ENCODE measurements at regions not wholly inside any gene's neighbourhood (a gene's known extent, or its start where the extent isn't known, plus 50 kb on each side); places are given as distances from the start of the nearest gene placed in this dataset.
"Not testable (repeated sequence)": the region's sequence is repeated elsewhere in the genome, so short reads cannot be mapped to it uniquely, and the experiment has no call there.

DNA sequence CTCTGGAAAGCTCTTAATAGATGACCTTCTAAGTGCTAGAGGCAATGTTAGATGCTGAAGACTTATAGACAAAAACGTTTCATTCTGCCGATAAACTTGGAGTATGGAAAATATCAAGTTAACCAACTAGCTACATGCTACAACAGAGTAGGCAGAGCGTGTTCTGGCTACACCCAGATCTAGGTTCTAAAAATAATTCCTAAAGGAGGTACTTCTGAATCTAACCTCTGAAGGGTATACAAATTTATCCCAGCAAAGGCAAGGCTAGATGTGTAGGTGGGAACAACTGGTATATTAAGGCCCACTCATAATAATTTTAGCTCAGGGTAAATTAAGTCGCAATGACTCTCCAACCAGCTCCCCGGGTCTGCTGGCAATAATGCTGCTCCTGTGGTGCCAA, 67.6 kb upstream of the NBPF26 start:
- H3K27me3 ChIP-seq (ENCODE audit: control insufficient read depth in 2 of 2, insufficient read depth in 2 of 2, low read length in 2 of 2); H3K9me1 ChIP-seq (replicated peaks; ENCODE audit: control insufficient read depth, extremely low read depth, insufficient read depth, low read length); H3K27ac ChIP-seq (ENCODE audit: insufficient read depth, low read depth, low read length); FAIRE-seq; dilution Hi-C loops (cut with MboI; ENCODE audit: extremely low pct_ligation_motif_present, low sequenced_read_pairs); H2AFZ ChIP-seq (ENCODE audit: low read depth, low read length); CTCF ChIA-PET; BruUV-seq (replicated peaks); H3K36me3 ChIP-seq (ENCODE audit: control insufficient read depth in 2 of 2, extremely low read depth in 1 of 2, insufficient read depth in 2 of 2, low read length in 2 of 2); H3K9me3 ChIP-seq (replicated peaks; ENCODE audit: control insufficient read depth, insufficient read depth, low read length); POLR2A ChIA-PET; intact Hi-C loops (cut with micrococcal nuclease); DNase-seq (ENCODE audit: low read depth, low spot score); H3K4me3 ChIP-seq (replicated peaks in 1 of 3; ENCODE audit: insufficient read depth in 1 of 3, low read depth in 1 of 3, low read length in 3 of 3); H3K79me2 ChIP-seq (ENCODE audit: control insufficient read depth, insufficient read depth, low read length); H3K4me2 ChIP-seq (ENCODE audit: insufficient read depth, low read length); H3K9ac ChIP-seq (replicated peaks; ENCODE audit: extremely low read depth, insufficient read depth, low read length); H4K20me1 ChIP-seq (replicated peaks; ENCODE audit: control insufficient read depth, extremely low read depth, insufficient read depth, low read length); H3K4me1 ChIP-seq (ENCODE audit: control insufficient read depth, extremely low read depth, insufficient read depth, low read length): not testable (repeated sequence)

- POLR2A ChIA-PET; H3K4me2 ChIP-seq (ENCODE audit: insufficient read depth, low read length); DNase-seq (ENCODE audit: low read depth, low spot score); H3K9ac ChIP-seq (replicated peaks; ENCODE audit: extremely low read depth, insufficient read depth, low read length); intact Hi-C loops (cut with micrococcal nuclease); H2AFZ ChIP-seq (ENCODE audit: low read depth, low read length); H3K27me3 ChIP-seq (ENCODE audit: control insufficient read depth in 2 of 2, insufficient read depth in 2 of 2, low read length in 2 of 2); H3K9me1 ChIP-seq (replicated peaks; ENCODE audit: control insufficient read depth, extremely low read depth, insufficient read depth, low read length); H3K79me2 ChIP-seq (ENCODE audit: control insufficient read depth, insufficient read depth, low read length); FAIRE-seq; dilution Hi-C loops (cut with MboI; ENCODE audit: extremely low pct_ligation_motif_present, low sequenced_read_pairs); BruUV-seq (replicated peaks); H3K36me3 ChIP-seq (ENCODE audit: control insufficient read depth in 2 of 2, extremely low read depth in 1 of 2, insufficient read depth in 2 of 2, low read length in 2 of 2); H3K9me3 ChIP-seq (replicated peaks; ENCODE audit: control insufficient read depth, insufficient read depth, low read length); H4K20me1 ChIP-seq (replicated peaks; ENCODE audit: control insufficient read depth, extremely low read depth, insufficient read depth, low read length); H3K27ac ChIP-seq (ENCODE audit: insufficient read depth, low read depth, low read length); H3K4me3 ChIP-seq (replicated peaks in 1 of 3; ENCODE audit: insufficient read depth in 1 of 3, low read depth in 1 of 3, low read length in 3 of 3); H3K4me1 ChIP-seq (ENCODE audit: control insufficient read depth, extremely low read depth, insufficient read depth, low read length); CTCF ChIA-PET: not testable (repeated sequence)
Measured at GRCh38 chr1:120657804-120658203, 65.9 kb upstream of the NBPF26 start.

GRCh38 chr1:120658622-120659021, 65.1 kb upstream of the NBPF26 start:
- H3K27ac ChIP-seq (ENCODE audit: insufficient read depth, low read depth, low read length); dilution Hi-C loops (cut with MboI; ENCODE audit: extremely low pct_ligation_motif_present, low sequenced_read_pairs); POLR2A ChIA-PET; H3K27me3 ChIP-seq (ENCODE audit: control insufficient read depth in 2 of 2, insufficient read depth in 2 of 2, low read length in 2 of 2); H3K4me3 ChIP-seq (replicated peaks in 1 of 3; ENCODE audit: insufficient read depth in 1 of 3, low read depth in 1 of 3, low read length in 3 of 3); H3K9me3 ChIP-seq (replicated peaks; ENCODE audit: control insufficient read depth, insufficient read depth, low read length); intact Hi-C loops (cut with micrococcal nuclease); H3K9me1 ChIP-seq (replicated peaks; ENCODE audit: control insufficient read depth, extremely low read depth, insufficient read depth, low read length); H3K36me3 ChIP-seq (ENCODE audit: control insufficient read depth in 2 of 2, extremely low read depth in 1 of 2, insufficient read depth in 2 of 2, low read length in 2 of 2); H2AFZ ChIP-seq (ENCODE audit: low read depth, low read length); CTCF ChIA-PET; H3K9ac ChIP-seq (replicated peaks; ENCODE audit: extremely low read depth, insufficient read depth, low read length); H3K4me2 ChIP-seq (ENCODE audit: insufficient read depth, low read length); H4K20me1 ChIP-seq (replicated peaks; ENCODE audit: control insufficient read depth, extremely low read depth, insufficient read depth, low read length); DNase-seq (ENCODE audit: low read depth, low spot score); H3K4me1 ChIP-seq (ENCODE audit: control insufficient read depth, extremely low read depth, insufficient read depth, low read length); FAIRE-seq; BruUV-seq (replicated peaks); H3K79me2 ChIP-seq (ENCODE audit: control insufficient read depth, insufficient read depth, low read length): not testable (repeated sequence)

DNA sequence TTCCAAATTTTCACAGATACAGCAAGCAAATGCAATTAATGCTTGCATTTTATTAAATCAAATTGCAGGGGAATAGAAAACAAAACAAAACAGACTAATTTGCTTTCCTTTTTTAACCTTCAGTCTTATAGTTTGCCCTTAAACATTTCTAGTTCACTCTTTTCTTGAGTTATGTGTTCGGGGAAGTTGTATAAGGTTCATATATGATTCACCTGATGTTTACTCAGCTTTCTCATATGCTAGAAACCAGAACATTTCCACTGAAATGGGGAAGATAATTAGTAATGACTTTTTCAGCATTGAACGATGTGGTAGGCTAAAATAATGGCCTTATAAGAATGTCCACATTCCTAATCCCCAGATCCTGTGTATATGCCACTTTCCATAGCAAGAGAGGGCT, 64.6 kb upstream of the NBPF26 start:
- H4K20me1 ChIP-seq (replicated peaks; ENCODE audit: control insufficient read depth, extremely low read depth, insufficient read depth, low read length); H3K9ac ChIP-seq (replicated peaks; ENCODE audit: extremely low read depth, insufficient read depth, low read length); CTCF ChIA-PET; DNase-seq (ENCODE audit: low read depth, low spot score); dilution Hi-C loops (cut with MboI; ENCODE audit: extremely low pct_ligation_motif_present, low sequenced_read_pairs); FAIRE-seq; H3K27ac ChIP-seq (ENCODE audit: insufficient read depth, low read depth, low read length); H3K79me2 ChIP-seq (ENCODE audit: control insufficient read depth, insufficient read depth, low read length); H3K4me2 ChIP-seq (ENCODE audit: insufficient read depth, low read length); POLR2A ChIA-PET; H3K36me3 ChIP-seq (ENCODE audit: control insufficient read depth in 2 of 2, extremely low read depth in 1 of 2, insufficient read depth in 2 of 2, low read length in 2 of 2); H3K9me1 ChIP-seq (replicated peaks; ENCODE audit: control insufficient read depth, extremely low read depth, insufficient read depth, low read length); H3K27me3 ChIP-seq (ENCODE audit: control insufficient read depth in 2 of 2, insufficient read depth in 2 of 2, low read length in 2 of 2); BruUV-seq (replicated peaks); intact Hi-C loops (cut with micrococcal nuclease); H3K9me3 ChIP-seq (replicated peaks; ENCODE audit: control insufficient read depth, insufficient read depth, low read length); H3K4me1 ChIP-seq (ENCODE audit: control insufficient read depth, extremely low read depth, insufficient read depth, low read length); H2AFZ ChIP-seq (ENCODE audit: low read depth, low read length); H3K4me3 ChIP-seq (replicated peaks in 1 of 3; ENCODE audit: insufficient read depth in 1 of 3, low read depth in 1 of 3, low read length in 3 of 3): not testable (repeated sequence)
